ENCODE measurements at regions not wholly inside any gene's neighbourhood (a gene's known extent, or its start where the extent isn't known, plus 50 kb on each side); places are given as distances from the start of the nearest gene placed in this dataset.

DNA sequence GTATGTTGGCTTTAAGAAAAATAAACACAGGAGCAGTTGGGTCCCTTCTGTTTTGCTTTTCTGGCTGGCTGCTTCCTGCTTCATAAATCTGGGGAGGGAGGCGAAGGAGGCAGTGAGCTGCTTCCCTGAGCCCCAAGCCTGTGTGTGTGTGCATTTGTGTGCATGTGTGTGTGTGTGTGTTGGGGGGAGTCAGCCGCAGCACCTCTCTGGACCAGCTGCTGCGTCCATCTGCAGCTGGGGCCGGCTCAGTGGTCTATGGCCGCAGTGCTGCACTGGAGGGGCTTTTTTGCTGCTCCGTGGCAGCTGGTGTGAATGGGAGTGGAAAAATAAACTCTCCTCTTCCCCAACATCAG, 192.3 kb downstream of the RNF144A start:
- TF ChIP-seq JUND (IDR thresholded peaks at IDR 0.05) (no peak), EGR1 (IDR thresholded peaks at IDR 0.05; ENCODE audit: low read depth) (no peak), YY1 (IDR thresholded peaks at IDR 0.05; ENCODE audit: extremely low read depth, insufficient replicate concordance, low read depth, low read length) (no peak), POLR2A (IDR thresholded peaks at IDR 0.05; ENCODE audit: borderline replicate concordance, extremely low read depth, insufficient read depth, insufficient read length) (no peak), POLR2AphosphoS5 (IDR thresholded peaks at IDR 0.05; ENCODE audit: low read depth, low read length) (no peak), ELF1 (IDR thresholded peaks at IDR 0.05; ENCODE audit: borderline replicate concordance, low read depth) (no peak)
- TF ChIP-seq, protein P1, sequence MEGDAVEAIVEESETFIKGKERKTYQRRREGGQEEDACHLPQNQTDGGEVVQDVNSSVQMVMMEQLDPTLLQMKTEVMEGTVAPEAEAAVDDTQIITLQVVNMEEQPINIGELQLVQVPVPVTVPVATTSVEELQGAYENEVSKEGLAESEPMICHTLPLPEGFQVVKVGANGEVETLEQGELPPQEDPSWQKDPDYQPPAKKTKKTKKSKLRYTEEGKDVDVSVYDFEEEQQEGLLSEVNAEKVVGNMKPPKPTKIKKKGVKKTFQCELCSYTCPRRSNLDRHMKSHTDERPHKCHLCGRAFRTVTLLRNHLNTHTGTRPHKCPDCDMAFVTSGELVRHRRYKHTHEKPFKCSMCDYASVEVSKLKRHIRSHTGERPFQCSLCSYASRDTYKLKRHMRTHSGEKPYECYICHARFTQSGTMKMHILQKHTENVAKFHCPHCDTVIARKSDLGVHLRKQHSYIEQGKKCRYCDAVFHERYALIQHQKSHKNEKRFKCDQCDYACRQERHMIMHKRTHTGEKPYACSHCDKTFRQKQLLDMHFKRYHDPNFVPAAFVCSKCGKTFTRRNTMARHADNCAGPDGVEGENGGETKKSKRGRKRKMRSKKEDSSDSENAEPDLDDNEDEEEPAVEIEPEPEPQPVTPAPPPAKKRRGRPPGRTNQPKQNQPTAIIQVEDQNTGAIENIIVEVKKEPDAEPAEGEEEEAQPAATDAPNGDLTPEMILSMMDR (IDR thresholded peaks at IDR 0.05 in 2 of 3, conservative IDR thresholded peaks at IDR 0.05 in 1 of 3; ENCODE audit: borderline replicate concordance in 1 of 3, insufficient read depth in 1 of 3, low read depth in 2 of 3, low read length in 2 of 3): no peak
- TF ChIP-seq, protein P2, sequence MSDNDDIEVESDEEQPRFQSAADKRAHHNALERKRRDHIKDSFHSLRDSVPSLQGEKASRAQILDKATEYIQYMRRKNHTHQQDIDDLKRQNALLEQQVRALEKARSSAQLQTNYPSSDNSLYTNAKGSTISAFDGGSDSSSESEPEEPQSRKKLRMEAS (IDR thresholded peaks at IDR 0.05): no peak
